KMS-11 (cell line): ENCODE measurements at regions not wholly inside any gene's neighbourhood (a gene's known extent, or its start where the extent isn't known, plus 50 kb on each side); places are given as distances from the start of the nearest gene placed in this dataset.
"Not testable (repeated sequence)": the region's sequence is repeated elsewhere in the genome, so short reads cannot be mapped to it uniquely, and the experiment has no call there.

Experiments used
- H2AFZ ChIP-seq: fragments of 200-600 bp; sonication (generic); 2 replicates; pipeline ENCODE4 v1.6.1; 2016; ENCODE audit warnings: antibody characterized with exemption, mixed run types, low read depth
- H3K27ac ChIP-seq: fragments of 200-600 bp; sonication (generic); 2 replicates; pipeline ENCODE4 v1.6.1; 2016; ENCODE audit warnings: mild to moderate bottlenecking, mixed run types
- H3K27me3 ChIP-seq: fragments of 200-600 bp; sonication (generic); 2 replicates; pipeline ENCODE4 v1.6.1; 2017; ENCODE audit warnings: mild to moderate bottlenecking, low read depth, mixed run types, moderate library complexity; ENCODE audit not compliant: insufficient read depth
- H3K36me3 ChIP-seq: fragments of 200-600 bp; sonication (generic); 2 replicates; pipeline ENCODE4 v1.6.1; 2017; ENCODE audit warnings: mild to moderate bottlenecking, mixed run types; ENCODE audit not compliant: insufficient read depth
- H3K4me1 ChIP-seq: fragments of 200-600 bp; sonication (generic); 2 replicates; pipeline ENCODE4 v1.6.1; 2016; ENCODE audit warnings: mild to moderate bottlenecking, low read depth, mixed run types; ENCODE audit not compliant: poor library complexity, severe bottlenecking
- H3K4me2 ChIP-seq: fragments of 200-600 bp; sonication (generic); 2 replicates; pipeline ENCODE4 v1.7.0; 2016; ENCODE audit warnings: mild to moderate bottlenecking, mixed run types
- H3K4me3 ChIP-seq: fragments of 200-600 bp; sonication (generic); IDR thresholded peaks from 2 replicates; pipeline ENCODE4 v1.6.1; 2017; ENCODE audit warnings: low read depth, low read length, mixed read lengths; ENCODE audit not compliant: insufficient read depth
- H3K79me2 ChIP-seq: fragments of 200-600 bp; sonication (generic); 2 replicates; pipeline ENCODE4 v1.6.1; 2016; ENCODE audit warnings: low read depth, mixed run types; ENCODE audit not compliant: insufficient read depth
- H3K9ac ChIP-seq: fragments of 200-600 bp; sonication (generic); 2 replicates; pipeline ENCODE4 v1.6.1; 2016; ENCODE audit warnings: mild to moderate bottlenecking, mixed run types
- H4K20me1 ChIP-seq: fragments of 200-600 bp; sonication (generic); 2 replicates; pipeline ENCODE4 v1.6.1; 2016; ENCODE audit warnings: mild to moderate bottlenecking, mixed run types; ENCODE audit not compliant: insufficient read depth
- TF ChIP-seq, protein P1 (sequence below): fragments of 200-600 bp; sonication (generic); conservative IDR thresholded peaks from 2 replicates; pipeline ENCODE4 v1.6.1; 2017; ENCODE audit warnings: low read depth, mild to moderate bottlenecking, antibody characterized with exemption, low read length, moderate library complexity, mixed read lengths

DNA sequence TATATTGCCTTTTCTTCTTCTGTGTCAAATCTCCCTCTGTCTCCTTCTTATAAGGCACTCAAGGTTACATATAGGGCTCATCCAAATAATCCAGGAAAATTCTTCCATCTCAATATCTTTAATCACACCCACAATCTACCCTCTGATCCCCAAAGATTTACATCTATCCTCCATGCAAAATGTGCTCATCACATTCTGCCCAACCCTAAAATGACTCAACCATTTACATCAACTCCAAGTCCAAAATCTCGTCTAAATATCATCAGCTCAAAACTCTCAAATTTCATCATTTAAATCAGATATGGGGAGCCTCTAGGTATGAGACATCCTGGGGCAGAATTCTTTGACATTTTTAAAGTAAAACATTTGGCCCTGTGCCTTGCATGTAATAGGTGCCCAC, 1349.8 kb downstream of the SUCLG1 start:
- Histone ChIP-seq H4K20me1 (no peaks in the 10 kb centered on the region), H3K9ac (no peak overlapping the region), H3K4me3 (no peak overlapping the region), H3K27me3 (no peaks in the 10 kb centered on the region), H3K79me2 (no peaks in the 10 kb centered on the region), H3K4me1 (no peaks in the 10 kb centered on the region), H3K36me3 (no peaks in the 10 kb centered on the region), H3K27ac (no peak overlapping the region), H2AFZ (no peak overlapping the region), H3K4me2 (no peak overlapping the region)
- TF ChIP-seq, protein P1, sequence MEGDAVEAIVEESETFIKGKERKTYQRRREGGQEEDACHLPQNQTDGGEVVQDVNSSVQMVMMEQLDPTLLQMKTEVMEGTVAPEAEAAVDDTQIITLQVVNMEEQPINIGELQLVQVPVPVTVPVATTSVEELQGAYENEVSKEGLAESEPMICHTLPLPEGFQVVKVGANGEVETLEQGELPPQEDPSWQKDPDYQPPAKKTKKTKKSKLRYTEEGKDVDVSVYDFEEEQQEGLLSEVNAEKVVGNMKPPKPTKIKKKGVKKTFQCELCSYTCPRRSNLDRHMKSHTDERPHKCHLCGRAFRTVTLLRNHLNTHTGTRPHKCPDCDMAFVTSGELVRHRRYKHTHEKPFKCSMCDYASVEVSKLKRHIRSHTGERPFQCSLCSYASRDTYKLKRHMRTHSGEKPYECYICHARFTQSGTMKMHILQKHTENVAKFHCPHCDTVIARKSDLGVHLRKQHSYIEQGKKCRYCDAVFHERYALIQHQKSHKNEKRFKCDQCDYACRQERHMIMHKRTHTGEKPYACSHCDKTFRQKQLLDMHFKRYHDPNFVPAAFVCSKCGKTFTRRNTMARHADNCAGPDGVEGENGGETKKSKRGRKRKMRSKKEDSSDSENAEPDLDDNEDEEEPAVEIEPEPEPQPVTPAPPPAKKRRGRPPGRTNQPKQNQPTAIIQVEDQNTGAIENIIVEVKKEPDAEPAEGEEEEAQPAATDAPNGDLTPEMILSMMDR, result no peak

DNA sequence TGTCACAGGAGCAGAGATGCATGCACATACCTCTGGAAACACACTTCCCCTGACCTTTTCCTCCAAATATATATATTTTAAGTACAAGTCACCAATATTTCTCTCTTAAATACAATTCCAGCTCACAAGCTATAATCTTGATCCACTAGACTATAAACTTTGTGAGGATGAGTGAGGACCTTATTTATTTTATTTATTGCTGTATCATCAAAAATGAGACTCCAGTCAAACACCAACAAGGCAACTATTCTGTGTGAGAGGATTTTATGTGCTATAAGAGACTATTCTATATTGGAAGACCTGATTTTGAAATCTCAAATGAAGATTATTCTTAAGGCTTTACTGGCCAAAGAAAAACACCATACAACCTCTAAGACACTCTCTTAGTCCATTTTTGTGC, 1352.2 kb downstream of the SUCLG1 start:
- TF ChIP-seq, protein P1, result no peak
- no peaks in the 10 kb centered on the region for H4K20me1 ChIP-seq

DNA sequence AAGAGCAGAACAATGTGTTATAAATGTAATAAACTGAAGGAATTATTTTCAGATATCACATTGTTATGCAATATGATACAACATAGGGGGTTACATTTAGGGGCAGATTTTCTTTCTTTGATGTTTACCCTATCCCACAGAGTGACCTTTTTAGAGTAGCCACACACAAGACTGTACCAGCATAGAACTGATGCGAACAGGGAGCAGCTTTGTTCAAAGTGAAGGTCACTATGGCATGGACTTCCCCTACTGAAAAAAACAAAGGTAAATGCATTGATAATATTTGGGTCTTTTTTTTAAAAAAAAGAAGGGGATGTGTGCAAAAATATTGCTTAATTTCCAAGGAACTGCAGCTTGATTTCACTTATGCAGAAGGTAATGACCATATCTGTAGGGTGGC, 1354.9 kb downstream of the SUCLG1 start:
- no peaks in the 10 kb centered on the region for H3K27me3 ChIP-seq
- H3K79me2 ChIP-seq, result no peaks in the 10 kb centered on the region
- H3K4me2 ChIP-seq, result no peak overlapping the region
- H2AFZ ChIP-seq, result no peak overlapping the region
- H3K4me1 ChIP-seq, result no peaks in the 10 kb centered on the region
- H4K20me1 ChIP-seq, result no peaks in the 10 kb centered on the region
- TF ChIP-seq, protein P1, result no peak
- no peaks in the 10 kb centered on the region for H3K36me3 ChIP-seq
- no peak overlapping the region for H3K4me3 ChIP-seq
- H3K9ac ChIP-seq, result no peak overlapping the region
- H3K27ac ChIP-seq, result no peak overlapping the region

More for the DNA sequence above, 1352.2 kb downstream of the SUCLG1 start:
- no peak overlapping the region for H3K27ac ChIP-seq
- no peak overlapping the region for H3K4me2 ChIP-seq
- no peaks in the 10 kb centered on the region for H3K79me2 ChIP-seq
- H3K4me1 ChIP-seq, result no peaks in the 10 kb centered on the region
- no peaks in the 10 kb centered on the region for H3K27me3 ChIP-seq
- H2AFZ ChIP-seq, result no peak overlapping the region
- no peaks in the 10 kb centered on the region for H3K36me3 ChIP-seq
- H3K9ac ChIP-seq, result no peak overlapping the region
- no peak overlapping the region for H3K4me3 ChIP-seq

DNA sequence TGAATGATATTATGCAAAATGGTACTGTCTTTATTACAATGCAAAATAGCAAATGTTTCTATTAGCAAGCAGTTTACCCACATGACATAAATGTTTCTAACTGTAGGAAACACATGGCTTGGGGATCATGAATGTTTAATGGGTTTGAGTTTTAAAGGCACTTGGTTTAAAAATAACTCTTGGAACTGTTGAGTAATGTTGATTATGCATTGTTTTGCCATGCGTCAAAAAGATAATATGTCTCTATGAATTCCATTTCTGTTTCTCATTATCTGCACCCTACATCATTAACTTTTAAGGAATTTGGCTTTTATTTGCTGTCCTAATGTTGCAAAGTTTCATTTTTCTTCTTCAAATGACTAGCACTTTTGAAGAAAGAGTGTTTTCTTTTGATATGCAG, 1355.5 kb downstream of the SUCLG1 start:
- Histone ChIP-seq H3K9ac (no peak overlapping the region), H4K20me1 (no peaks in the 10 kb centered on the region), H3K27me3 (no peaks in the 10 kb centered on the region), H3K36me3 (no peaks in the 10 kb centered on the region), H3K27ac (no peak overlapping the region), H3K4me2 (no peak overlapping the region), H3K4me1 (no peaks in the 10 kb centered on the region), H3K4me3 (no peak overlapping the region), H2AFZ (no peak overlapping the region), H3K79me2 (no peaks in the 10 kb centered on the region)
- TF ChIP-seq, protein P1, result no peak

DNA sequence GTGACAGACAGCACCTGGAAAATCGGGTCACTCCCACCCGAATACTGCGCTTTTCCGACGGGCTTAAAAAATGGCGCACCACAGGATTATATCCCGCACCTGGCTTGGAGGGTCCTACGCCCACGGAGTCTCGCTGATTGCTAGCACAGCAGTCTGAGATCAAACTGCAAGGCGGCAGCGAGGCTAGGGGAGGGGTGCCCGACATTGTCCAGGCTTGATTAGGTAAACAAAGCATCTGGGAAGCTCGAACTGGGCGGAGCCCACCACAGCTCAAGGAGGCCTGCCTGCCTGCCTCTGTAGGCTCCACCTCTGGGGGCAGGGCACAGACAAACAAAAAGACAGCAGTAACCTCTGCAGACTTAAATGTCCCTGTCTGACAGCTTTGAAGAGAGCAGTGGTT, 1370.0 kb downstream of the SUCLG1 start:
- H3K79me2 ChIP-seq, H3K36me3 ChIP-seq, H4K20me1 ChIP-seq, H3K4me1 ChIP-seq, H3K27me3 ChIP-seq, H2AFZ ChIP-seq, H3K27ac ChIP-seq, H3K4me3 ChIP-seq, H3K4me2 ChIP-seq, H3K9ac ChIP-seq: not testable (repeated sequence)
